ENCODE measurements at regions not wholly inside any gene's neighbourhood (a gene's known extent, or its start where the extent isn't known, plus 50 kb on each side); places are given as distances from the start of the nearest gene placed in this dataset.

- no peak for ATAC-seq
Observed at GRCh38 chr4:133452678-133453077, 303.6 kb downstream of the PCDH10 start.

GRCh38 chr4:133450813-133451212 is 301.7 kb downstream of the PCDH10 start:
- no peak for ATAC-seq

GRCh38 chr4:133440404-133440803 is 291.3 kb downstream of the PCDH10 start:
- no peak for ATAC-seq

- ATAC-seq: no peak
Observed at GRCh38 chr4:133439830-133440229, 290.7 kb downstream of the PCDH10 start.

DNA sequence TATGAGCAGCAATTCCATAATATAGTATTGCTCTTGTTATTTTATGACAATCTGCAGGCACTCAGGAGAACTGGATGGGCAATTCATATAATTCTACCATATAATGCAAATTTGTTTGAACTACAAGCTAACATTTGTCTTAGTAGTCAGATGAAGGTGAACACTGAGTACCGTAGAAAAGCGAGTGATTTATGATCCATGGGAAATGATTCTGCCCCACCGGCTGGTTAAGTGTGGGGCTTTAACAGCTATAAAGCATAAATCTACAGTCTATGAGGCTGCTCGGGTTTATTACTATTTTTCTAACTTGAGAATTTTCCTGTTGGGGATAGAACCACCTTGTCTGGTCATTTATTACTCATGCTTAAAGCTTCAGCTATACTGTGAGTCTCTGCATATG is 275.5 kb downstream of the PCDH10 start:
- no peak for ATAC-seq

DNA sequence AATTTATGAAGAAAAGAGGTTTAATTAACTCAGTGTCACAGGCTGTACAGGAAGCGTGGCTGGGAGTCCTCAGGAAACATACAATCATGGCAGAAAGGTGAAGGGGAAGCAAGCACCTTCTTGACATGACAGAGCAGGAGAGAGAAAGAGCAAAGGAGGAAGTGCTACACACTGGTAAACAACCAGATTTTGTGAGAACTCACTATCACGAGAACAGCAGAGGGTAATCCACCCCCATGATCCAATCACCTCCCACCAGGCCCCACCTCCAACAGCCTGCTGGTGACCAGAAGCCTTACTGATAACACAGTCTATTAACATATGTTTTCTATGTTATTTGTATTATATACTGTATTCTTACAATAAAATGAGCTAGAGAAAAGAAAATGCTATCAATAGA is 254.8 kb downstream of the PCDH10 start:
- no peak for ATAC-seq

GRCh38 chr4:133402616-133403015 is 253.5 kb downstream of the PCDH10 start:
- no peak for ATAC-seq

GRCh38 chr4:133394971-133395627 is 246.0 kb downstream of the PCDH10 start:
- no peak for ATAC-seq

- no peak for ATAC-seq
Observed at GRCh38 chr4:133390198-133390855, 241.2 kb downstream of the PCDH10 start.

GRCh38 chr4:133389029-133389428 is 239.9 kb downstream of the PCDH10 start:
- no peak for ATAC-seq

GRCh38 chr4:133385161-133385954 is 236.3 kb downstream of the PCDH10 start:
- ATAC-seq: no peak

DNA sequence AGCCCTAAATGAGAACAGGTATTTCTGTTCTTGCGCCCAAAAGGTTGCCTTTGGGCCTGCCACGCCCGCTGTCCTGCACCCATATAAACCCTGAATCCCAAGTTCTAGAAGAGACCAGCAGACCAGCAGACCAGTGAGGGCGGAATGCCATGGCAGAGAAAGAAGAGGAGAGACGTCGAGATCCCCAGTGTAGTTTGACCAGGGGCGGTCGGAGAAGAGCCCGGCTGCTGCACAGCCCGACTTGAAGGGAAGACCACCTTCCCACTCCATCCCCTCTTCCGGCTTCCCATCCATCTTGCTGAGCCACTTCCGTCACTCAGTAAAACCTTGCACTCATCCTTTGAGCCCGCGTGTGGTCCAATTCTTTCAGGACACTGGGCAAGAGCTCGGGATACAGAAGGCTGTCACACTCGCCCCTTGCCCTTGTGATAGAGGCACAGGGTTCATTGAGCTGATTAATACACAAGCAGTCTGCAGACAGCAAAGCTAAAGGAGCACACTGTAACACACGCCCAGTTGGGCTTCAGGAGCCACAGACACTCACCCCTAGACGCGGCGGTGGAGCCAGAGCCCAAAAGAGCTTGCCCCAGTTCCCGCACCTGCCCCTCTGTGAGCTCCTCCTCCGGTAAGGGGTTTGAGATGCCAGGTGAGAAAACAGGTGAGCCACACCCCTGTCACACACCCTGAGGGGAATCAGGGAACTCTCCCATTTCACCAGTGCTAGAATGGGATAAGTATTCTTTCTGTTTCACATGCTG is 230.8 kb downstream of the PCDH10 start:
- ATAC-seq: no peak

- no peak for ATAC-seq
Observed at GRCh38 chr4:133377286-133377685, 228.2 kb downstream of the PCDH10 start.

- no peak for ATAC-seq
Observed at GRCh38 chr4:133372699-133373098, 223.6 kb downstream of the PCDH10 start.

DNA sequence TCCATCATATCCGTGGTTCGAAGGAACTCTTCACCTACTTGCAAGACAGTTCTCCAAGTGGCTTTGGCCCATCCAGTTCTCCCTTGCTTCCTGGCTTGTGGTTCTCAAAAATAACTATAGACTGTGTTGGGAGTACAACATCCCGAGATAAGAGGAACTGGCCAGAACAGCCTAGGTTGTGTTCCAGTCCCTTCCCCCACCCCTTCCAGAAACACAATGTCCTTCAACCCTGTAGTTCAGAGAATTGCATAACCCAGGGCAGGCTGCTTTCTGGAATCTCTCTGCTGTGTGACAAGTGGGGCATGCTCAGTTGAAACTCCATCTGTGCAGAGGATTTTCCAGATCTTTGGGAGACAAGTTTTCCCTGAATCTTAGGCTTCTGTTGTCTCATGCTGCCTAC is 206.5 kb downstream of the PCDH10 start:
- ATAC-seq: no peak

DNA sequence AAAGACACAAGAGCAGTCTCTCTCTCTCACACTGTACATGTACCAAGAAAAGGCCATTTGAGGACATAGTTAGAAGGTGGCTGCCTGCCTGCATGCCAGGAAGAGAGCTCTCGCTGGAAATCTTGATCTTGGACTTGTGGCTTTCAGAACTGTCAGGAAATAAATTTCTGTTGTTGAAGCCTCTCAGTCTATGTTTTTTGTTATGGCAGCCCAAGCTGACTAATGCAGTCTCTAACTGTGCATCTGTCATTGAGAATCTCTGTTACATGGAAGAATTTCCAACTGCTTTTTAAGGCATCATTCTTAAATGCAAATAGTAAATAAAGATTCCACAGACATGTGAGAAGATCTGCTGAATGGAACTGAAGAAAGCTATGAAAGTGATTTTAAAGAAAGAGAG is 198.3 kb downstream of the PCDH10 start:
- ATAC-seq: no peak

- no peak for ATAC-seq
Observed at GRCh38 chr4:133324491-133324890, 175.4 kb downstream of the PCDH10 start.

DNA sequence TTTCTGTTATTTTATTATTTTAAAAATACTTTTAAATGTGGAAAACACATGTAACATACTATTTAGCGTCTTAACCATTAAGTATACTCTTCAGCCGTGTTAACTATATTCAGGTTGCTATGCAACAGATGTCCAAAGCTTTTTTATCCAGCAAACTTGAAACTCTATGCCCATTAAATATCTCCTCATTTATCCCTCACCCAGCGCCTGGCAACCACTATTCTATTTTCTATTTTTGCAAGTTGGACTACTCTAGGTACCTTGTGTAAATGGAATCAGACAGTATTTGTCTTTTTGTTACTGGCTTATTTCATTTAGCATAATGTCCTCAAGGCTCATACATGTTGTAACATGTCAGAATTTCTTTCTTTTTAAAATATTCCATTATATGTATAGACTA is 174.6 kb downstream of the PCDH10 start:
- no peak for ATAC-seq

- no peak for ATAC-seq
Observed at GRCh38 chr4:133320576-133321170, 171.6 kb downstream of the PCDH10 start.

DNA sequence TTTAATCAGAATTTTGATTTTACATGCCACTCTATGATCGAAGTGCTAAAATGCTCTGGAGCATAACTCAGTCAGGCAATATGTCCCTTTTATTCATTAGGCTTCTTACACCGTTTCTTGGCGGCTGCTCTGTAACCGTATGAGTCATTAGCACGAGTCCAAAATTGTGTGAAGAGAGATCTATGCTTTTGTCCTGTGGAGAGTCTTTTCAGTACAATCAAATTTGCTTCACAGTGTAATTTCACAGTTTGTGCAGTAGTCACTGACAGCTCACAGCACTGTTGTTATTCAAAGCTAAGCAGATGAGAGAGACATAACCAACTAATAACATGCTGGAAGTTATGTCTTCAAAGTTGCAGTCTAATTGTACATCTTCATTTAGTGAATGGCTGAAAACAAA is 167.8 kb downstream of the PCDH10 start:
- no peak for ATAC-seq

- ATAC-seq: no peak
Observed at GRCh38 chr4:133314991-133315390, 165.9 kb downstream of the PCDH10 start.

DNA sequence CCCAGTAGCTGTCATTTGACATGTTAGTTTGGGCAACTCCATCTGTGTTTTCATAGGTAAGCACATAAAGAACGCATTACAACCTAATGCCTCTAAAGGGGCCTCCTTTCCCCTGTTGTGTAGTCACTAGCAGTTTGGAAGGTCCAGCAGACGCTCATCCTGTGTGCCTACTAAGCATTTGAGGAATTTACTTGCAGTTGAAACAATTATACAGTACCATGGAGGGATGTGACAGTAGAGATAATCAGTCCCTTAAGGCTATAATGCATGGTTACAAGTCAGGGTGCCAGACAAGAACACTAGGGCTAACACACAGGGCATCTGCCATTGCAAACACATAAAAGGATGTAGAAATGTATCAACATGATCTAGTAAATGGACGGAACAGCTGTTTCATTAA is 138.3 kb downstream of the PCDH10 start:
- no peak for ATAC-seq

GRCh38 chr4:133278591-133278990 is 129.5 kb downstream of the PCDH10 start:
- no peak for ATAC-seq

Measured in esophagus mucosa (tissue), 1 donor.